GM12878 (cell line): ENCODE measurements at regions not wholly inside any gene's neighbourhood (a gene's known extent, or its start where the extent isn't known, plus 50 kb on each side); places are given as distances from the start of the nearest gene placed in this dataset.

ENCODE experiments used
- ATF3 ChIP-seq: IDR thresholded peaks from 2 replicates; pipeline ENCODE4 v1.6.1; 2011; ENCODE audit warnings: low read depth, mild to moderate bottlenecking, low read length, moderate library complexity, borderline replicate concordance; ENCODE audit errors: extremely low read depth
- EED ChIP-seq: sonication (generic); IDR thresholded peaks from 2 replicates; pipeline ENCODE4 v1.6.1; 2016; ENCODE audit warnings: antibody characterized with exemption, low read depth
- MEF2A ChIP-seq: IDR thresholded peaks from 2 replicates; pipeline ENCODE4 v1.6.1; 2011; ENCODE audit warnings: low read depth, mild to moderate bottlenecking, low read length, moderate library complexity; ENCODE audit not compliant: insufficient read depth
- MTA3 ChIP-seq: IDR thresholded peaks from 2 replicates; pipeline ENCODE4 v1.6.1; 2012; ENCODE audit warnings: low read length, inconsistent platforms, borderline replicate concordance
- NFXL1 ChIP-seq: fragments of 450-650 bp; IDR thresholded peaks from 2 replicates; pipeline ENCODE4 v1.6.1; 2017; ENCODE audit warnings: antibody characterized with exemption, mild to moderate bottlenecking, borderline replicate concordance
- NRF1 ChIP-seq: conservative IDR thresholded peaks from 2 replicates; pipeline ENCODE4 v1.6.1; 2011; ENCODE audit warnings: mild to moderate bottlenecking, low read depth, low read length, improper control_type of control experiment
- PAX8 ChIP-seq: fragments of 450-650 bp; IDR thresholded peaks from 2 replicates; pipeline ENCODE4 v1.6.1; 2017; ENCODE audit warnings: mild to moderate bottlenecking, moderate library complexity
- RELA ChIP-seq: fragments of 450-650 bp; IDR thresholded peaks from 2 replicates; pipeline ENCODE4 v1.8.0; 2014; ENCODE audit warnings: borderline replicate concordance; ENCODE audit not compliant: partially characterized antibody
- YBX1 ChIP-seq: fragments of 450-650 bp; IDR thresholded peaks from 2 replicates; pipeline ENCODE4 v1.6.1; 2016; ENCODE audit warnings: antibody characterized with exemption
- ZNF24 ChIP-seq: fragments of 450-650 bp; IDR thresholded peaks from 2 replicates; pipeline ENCODE4 v1.6.1; 2017; ENCODE audit warnings: antibody characterized with exemption, mild to moderate bottlenecking
- TF ChIP-seq, protein P1 (sequence below): IDR thresholded peaks from 2 replicates; pipeline ENCODE4 v1.6.1; 2012; ENCODE audit warnings: improper control_type of control experiment, low read depth, low read length; ENCODE audit not compliant: insufficient replicate concordance
- TF ChIP-seq, protein P2 (sequence below): fragments of 450-650 bp; IDR thresholded peaks from 2 replicates; pipeline ENCODE4 v1.6.1; 2018; ENCODE audit warnings: borderline replicate concordance, mild to moderate bottlenecking; ENCODE audit not compliant: partially characterized antibody

DNA sequence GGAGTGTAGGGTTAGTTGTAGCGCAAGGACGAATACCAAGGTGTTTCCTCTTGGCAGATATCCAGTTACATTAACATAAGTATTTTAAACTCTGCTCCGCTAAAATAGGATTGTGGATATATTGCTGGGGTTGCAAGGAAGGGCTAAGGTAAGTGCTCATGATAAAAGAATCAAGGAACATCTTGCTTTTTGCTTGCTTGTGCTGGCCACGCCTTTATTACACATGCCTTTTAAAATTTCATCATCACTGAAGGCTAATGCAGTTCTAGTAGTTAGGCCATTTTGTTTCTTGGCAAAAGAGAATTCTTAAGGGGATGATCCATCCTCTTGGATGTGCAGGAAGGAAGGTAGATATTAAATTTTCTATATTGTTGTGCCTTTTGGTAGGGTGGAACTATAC is 415.6 kb upstream of the TPM1 start (continued):
- TF ChIP-seq, protein P1, sequence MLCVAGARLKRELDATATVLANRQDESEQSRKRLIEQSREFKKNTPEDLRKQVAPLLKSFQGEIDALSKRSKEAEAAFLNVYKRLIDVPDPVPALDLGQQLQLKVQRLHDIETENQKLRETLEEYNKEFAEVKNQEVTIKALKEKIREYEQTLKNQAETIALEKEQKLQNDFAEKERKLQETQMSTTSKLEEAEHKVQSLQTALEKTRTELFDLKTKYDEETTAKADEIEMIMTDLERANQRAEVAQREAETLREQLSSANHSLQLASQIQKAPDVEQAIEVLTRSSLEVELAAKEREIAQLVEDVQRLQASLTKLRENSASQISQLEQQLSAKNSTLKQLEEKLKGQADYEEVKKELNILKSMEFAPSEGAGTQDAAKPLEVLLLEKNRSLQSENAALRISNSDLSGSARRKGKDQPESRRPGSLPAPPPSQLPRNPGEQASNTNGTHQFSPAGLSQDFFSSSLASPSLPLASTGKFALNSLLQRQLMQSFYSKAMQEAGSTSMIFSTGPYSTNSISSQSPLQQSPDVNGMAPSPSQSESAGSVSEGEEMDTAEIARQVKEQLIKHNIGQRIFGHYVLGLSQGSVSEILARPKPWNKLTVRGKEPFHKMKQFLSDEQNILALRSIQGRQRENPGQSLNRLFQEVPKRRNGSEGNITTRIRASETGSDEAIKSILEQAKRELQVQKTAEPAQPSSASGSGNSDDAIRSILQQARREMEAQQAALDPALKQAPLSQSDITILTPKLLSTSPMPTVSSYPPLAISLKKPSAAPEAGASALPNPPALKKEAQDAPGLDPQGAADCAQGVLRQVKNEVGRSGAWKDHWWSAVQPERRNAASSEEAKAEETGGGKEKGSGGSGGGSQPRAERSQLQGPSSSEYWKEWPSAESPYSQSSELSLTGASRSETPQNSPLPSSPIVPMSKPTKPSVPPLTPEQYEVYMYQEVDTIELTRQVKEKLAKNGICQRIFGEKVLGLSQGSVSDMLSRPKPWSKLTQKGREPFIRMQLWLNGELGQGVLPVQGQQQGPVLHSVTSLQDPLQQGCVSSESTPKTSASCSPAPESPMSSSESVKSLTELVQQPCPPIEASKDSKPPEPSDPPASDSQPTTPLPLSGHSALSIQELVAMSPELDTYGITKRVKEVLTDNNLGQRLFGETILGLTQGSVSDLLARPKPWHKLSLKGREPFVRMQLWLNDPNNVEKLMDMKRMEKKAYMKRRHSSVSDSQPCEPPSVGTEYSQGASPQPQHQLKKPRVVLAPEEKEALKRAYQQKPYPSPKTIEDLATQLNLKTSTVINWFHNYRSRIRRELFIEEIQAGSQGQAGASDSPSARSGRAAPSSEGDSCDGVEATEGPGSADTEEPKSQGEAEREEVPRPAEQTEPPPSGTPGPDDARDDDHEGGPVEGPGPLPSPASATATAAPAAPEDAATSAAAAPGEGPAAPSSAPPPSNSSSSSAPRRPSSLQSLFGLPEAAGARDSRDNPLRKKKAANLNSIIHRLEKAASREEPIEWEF = no peak
- no peak for TF ChIP-seq NRF1
- TF ChIP-seq ATF3 = no peak
- TF ChIP-seq, protein P2, sequence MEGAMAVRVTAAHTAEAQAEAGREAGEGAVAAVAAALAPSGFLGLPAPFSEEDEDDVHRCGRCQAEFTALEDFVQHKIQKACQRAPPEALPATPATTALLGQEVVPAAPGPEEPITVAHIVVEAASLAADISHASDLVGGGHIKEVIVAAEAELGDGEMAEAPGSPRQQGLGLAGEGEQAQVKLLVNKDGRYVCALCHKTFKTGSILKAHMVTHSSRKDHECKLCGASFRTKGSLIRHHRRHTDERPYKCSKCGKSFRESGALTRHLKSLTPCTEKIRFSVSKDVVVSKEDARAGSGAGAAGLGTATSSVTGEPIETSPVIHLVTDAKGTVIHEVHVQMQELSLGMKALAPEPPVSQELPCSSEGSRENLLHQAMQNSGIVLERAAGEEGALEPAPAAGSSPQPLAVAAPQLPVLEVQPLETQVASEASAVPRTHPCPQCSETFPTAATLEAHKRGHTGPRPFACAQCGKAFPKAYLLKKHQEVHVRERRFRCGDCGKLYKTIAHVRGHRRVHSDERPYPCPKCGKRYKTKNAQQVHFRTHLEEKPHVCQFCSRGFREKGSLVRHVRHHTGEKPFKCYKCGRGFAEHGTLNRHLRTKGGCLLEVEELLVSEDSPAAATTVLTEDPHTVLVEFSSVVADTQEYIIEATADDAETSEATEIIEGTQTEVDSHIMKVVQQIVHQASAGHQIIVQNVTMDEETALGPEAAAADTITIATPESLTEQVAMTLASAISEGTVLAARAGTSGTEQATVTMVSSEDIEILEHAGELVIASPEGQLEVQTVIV = no peak
- TF ChIP-seq ZNF24 = no peak
- TF ChIP-seq PAX8 = no peak
- no peak for TF ChIP-seq EED
- no peak for TF ChIP-seq RELA
- no peak for TF ChIP-seq NFXL1
- no peak for TF ChIP-seq MEF2A
- no peak for TF ChIP-seq MTA3
- TF ChIP-seq YBX1 = no peak
